Upper lobe of left lung (tissue), 6 donors: ENCODE measurements at regions not wholly inside any gene's neighbourhood (a gene's known extent, or its start where the extent isn't known, plus 50 kb on each side); places are given as distances from the start of the nearest gene placed in this dataset.

Experiments
- ATAC-seq, 2 donors: fragments of 200-7000 bp; cut with Tn5 transposase; one replicate each; pipeline ENCODE4 v1.9.1; 2022; ENCODE audit warnings: mild to moderate bottlenecking in 2 of 2, moderate library complexity in 2 of 2; ENCODE audit not compliant: low FRiP score in 2 of 2
- DNase-seq, 2 donors: peaks; one replicate each; pipeline ENCODE4 v3.0.0-alpha.2; 2019 to 2020
- H3K27ac ChIP-seq, 4 donors: fragments of 200-600 bp; sonication (generic); one replicate each; pipeline ENCODE4 v1.5.1; 2016 to 2019
- H3K27me3 ChIP-seq, 4 donors: fragments of 200-600 bp; sonication (generic); one replicate each; pipeline ENCODE4 v1.5.1; 2017 to 2019
- H3K36me3 ChIP-seq, 4 donors: fragments of 200-600 bp; sonication (generic); one replicate each; pipeline ENCODE4 v1.5.1; 2016 to 2019
- H3K4me1 ChIP-seq, 4 donors: fragments of 200-600 bp; sonication (generic); one replicate each; pipeline ENCODE4 v1.5.1; 2018 to 2019
- H3K4me3 ChIP-seq, 4 donors: fragments of 200-600 bp; sonication (generic); one replicate each; pipeline ENCODE4 v1.5.1; 2017 to 2019; ENCODE audit warnings: mild to moderate bottlenecking in 2 of 4, moderate library complexity in 1 of 4
- H3K9me3 ChIP-seq, 4 donors: fragments of 200-600 bp; sonication (generic); one replicate each; pipeline ENCODE4 v1.5.1; 2018 to 2019
- CTCF ChIP-seq, 6 experiments: fragments of 450-650 bp in 4 of 6; fragments of 200-600 bp in 2 of 6; sonication (generic) in 2 of 6; IDR thresholded peaks; one replicate each; pipeline ENCODE4 v1.5.1; 2016 to 2019; ENCODE audit warnings: antibody characterized with exemption in 6 of 6
- EP300 ChIP-seq, 4 donors: sonication (generic); formaldehyde crosslinking; IDR thresholded peaks; one replicate each; pipeline ENCODE4 v1.5.1; 2017; ENCODE audit warnings: antibody characterized with exemption in 4 of 4, control low read depth in 2 of 4
- POLR2A ChIP-seq, 4 donors: fragments of 450-650 bp; IDR thresholded peaks; one replicate each; pipeline ENCODE4 v1.5.1; 2016 to 2017; ENCODE audit warnings: antibody characterized with exemption in 4 of 4, mild to moderate bottlenecking in 2 of 4
- POLR2AphosphoS5 ChIP-seq, 2 donors: sonication (generic); formaldehyde crosslinking; IDR thresholded peaks; one replicate each; pipeline ENCODE4 v1.5.1; 2017; ENCODE audit warnings: antibody characterized with exemption in 2 of 2
- WGBS, 2 donors: methylation state at CpG; one replicate each; pipeline ENCODE4 v1.1.5; 2017 to 2018; 5-methylcytosine and 5-hydroxymethylcytosine counted together
- donor health status: DM: no; HTN: no; CAD: no; lungs with moderate emphysema.
- donor health status: DM: no; HTN: yes; CAD: no; lungs with severe emphysema.

- Histone ChIP-seq H3K9me3 (no peaks in the 10 kb centered on the region), H3K36me3 (no peaks in the 10 kb centered on the region), H3K4me1 (no peaks in the 10 kb centered on the region), H3K27ac (no peak overlapping the region), H3K4me3 (no peak overlapping the region), H3K27me3 (no peaks in the 10 kb centered on the region)
- TF ChIP-seq POLR2AphosphoS5 (IDR thresholded peaks at IDR 0.05) (no peak), POLR2A (IDR thresholded peaks at IDR 0.05) (no peak), EP300 (IDR thresholded peaks at IDR 0.05) (no peak), CTCF (IDR thresholded peaks at IDR 0.05) (no peak)
- peak in 1 of 2 donors; percentile 66 for ATAC-seq
- WGBS, 2 donors = 91 to 95% methylated on average over 1 of the region's 1 CpG
- DNase-seq = no peak
Observed at GRCh38 chr2:136393514-136393913, 275.6 kb upstream of the CXCR4 start.

DNA sequence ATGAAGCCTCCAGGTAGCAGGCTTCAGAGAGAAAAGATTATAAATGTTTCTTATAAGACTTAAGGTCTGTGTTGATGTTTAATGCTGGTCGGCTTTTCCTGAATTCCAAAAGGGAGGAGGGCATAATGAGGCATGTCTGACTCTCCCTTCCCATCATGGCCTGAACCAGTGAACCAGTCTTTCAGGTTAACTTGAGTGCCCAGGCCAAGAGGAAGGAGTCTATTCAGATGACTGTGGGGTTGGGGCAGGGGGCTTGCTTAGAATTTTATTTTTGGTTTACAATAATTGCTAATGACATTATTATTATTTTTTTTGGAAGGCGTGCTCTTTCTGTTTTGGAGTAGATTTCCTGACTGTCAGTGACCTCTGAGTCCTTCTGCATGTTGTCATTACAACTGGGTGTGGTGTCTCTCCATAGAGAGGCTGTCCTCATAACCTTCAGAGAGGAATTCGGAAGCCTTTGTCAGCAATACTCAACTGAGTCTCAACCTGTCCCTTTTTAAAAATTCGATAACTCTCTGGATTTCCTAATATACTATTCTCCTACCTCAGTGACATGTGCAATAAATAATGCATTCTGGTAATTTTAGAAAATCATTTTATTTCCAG is 275.1 kb upstream of the CXCR4 start:
- no peak for DNase-seq
- no peak for ATAC-seq
- Histone ChIP-seq H3K36me3 (no peaks in the 10 kb centered on the region), H3K4me3 (no peak overlapping the region), H3K4me1 (no peaks in the 10 kb centered on the region), H3K9me3 (no peaks in the 10 kb centered on the region), H3K27ac (no peak overlapping the region), H3K27me3 (no peaks in the 10 kb centered on the region)
- 69 to 71% methylated on average over 4 of the region's 4 CpGs for WGBS, 2 donors
- TF ChIP-seq CTCF (IDR thresholded peaks at IDR 0.05) (no peak), EP300 (IDR thresholded peaks at IDR 0.05) (no peak), POLR2AphosphoS5 (IDR thresholded peaks at IDR 0.05) (no peak)

- Histone ChIP-seq H3K9me3 (no peaks in the 10 kb centered on the region), H3K27me3 (no peaks in the 10 kb centered on the region), H3K4me1 (no peaks in the 10 kb centered on the region), H3K36me3 (no peaks in the 10 kb centered on the region), H3K27ac (no peak overlapping the region), H3K4me3 (no peak overlapping the region)
- DNase-seq (no peak), ATAC-seq (no peak)
- 53 to 59% methylated on average over 3 of the region's 3 CpGs for WGBS, 2 donors
- TF ChIP-seq POLR2AphosphoS5 (IDR thresholded peaks at IDR 0.05) (no peak), EP300 (IDR thresholded peaks at IDR 0.05) (no peak), CTCF (IDR thresholded peaks at IDR 0.05) (no peak), POLR2A (IDR thresholded peaks at IDR 0.05) (no peak)
Observed at GRCh38 chr2:136389809-136390208, 271.9 kb upstream of the CXCR4 start.

- 77 to 93% methylated on average over 3 of the region's 3 CpGs for WGBS, 2 donors
- DNase-seq = no peak
- Histone ChIP-seq H3K36me3 (no peaks in the 10 kb centered on the region), H3K4me1 (no peaks in the 10 kb centered on the region), H3K9me3 (no peaks in the 10 kb centered on the region), H3K27ac (no peak overlapping the region), H3K27me3 (no peaks in the 10 kb centered on the region), H3K4me3 (no peak overlapping the region)
- peak in 1 of 2 donors; percentile 89 for ATAC-seq
- TF ChIP-seq CTCF (IDR thresholded peaks at IDR 0.05) (no peak), EP300 (IDR thresholded peaks at IDR 0.05) (no peak)
Observed at GRCh38 chr2:136386046-136386445, 268.1 kb upstream of the CXCR4 start.

- Histone ChIP-seq H3K4me1 (no peaks in the 10 kb centered on the region), H3K9me3 (no peaks in the 10 kb centered on the region), H3K36me3 (no peaks in the 10 kb centered on the region), H3K4me3 (no peak overlapping the region), H3K27ac (no peak overlapping the region), H3K27me3 (no peaks in the 10 kb centered on the region)
- peak in 1 of 2 donors; percentile 32 for DNase-seq
- no peak for TF ChIP-seq POLR2AphosphoS5 (IDR thresholded peaks at IDR 0.05)
- TF ChIP-seq POLR2A (IDR thresholded peaks at IDR 0.05) = no peak
- peak; percentile 40 to 71 (median 56) for TF ChIP-seq CTCF (IDR thresholded peaks at IDR 0.05)
- 27 to 53% methylated on average over 3 of the region's 3 CpGs for WGBS, 2 donors
- ATAC-seq = peak in 1 of 2 donors; percentile 75
Observed at GRCh38 chr2:136384531-136385303, 266.8 kb upstream of the CXCR4 start.
